GM12864 (cell line): ENCODE measurements at regions not wholly inside any gene's neighbourhood (a gene's known extent, or its start where the extent isn't known, plus 50 kb on each side); places are given as distances from the start of the nearest gene placed in this dataset.

ENCODE experiments used
- DNase-seq: peaks from one replicate; pipeline ENCODE4 v3.0.0-alpha.2; 2011; ENCODE audit warnings: low read depth
- H3K4me3 ChIP-seq: 2 replicates; pipeline ENCODE4 v1.5.1; 2011; ENCODE audit warnings: mild to moderate bottlenecking, low read depth, low read length, control low read depth
- CTCF ChIP-seq: IDR thresholded peaks from 2 replicates; pipeline ENCODE4 v1.5.1; 2011; ENCODE audit warnings: low read depth, mild to moderate bottlenecking, moderate library complexity, low read length, control low read depth, inconsistent platforms; ENCODE audit errors: missing control alignments

- DNase-seq, result peak; percentile 61
- no peak overlapping the region for H3K4me3 ChIP-seq
- no peak for TF ChIP-seq CTCF
These were observed 79.2 kb upstream of the HSPA9 start for GRCh38 chr5:138654281-138654867.

- DNase-seq, result no peak
- TF ChIP-seq CTCF, result peak; percentile 2
- H3K4me3 ChIP-seq, result no peak overlapping the region
These were observed 78.3 kb upstream of the HSPA9 start for GRCh38 chr5:138653502-138653901.

DNA sequence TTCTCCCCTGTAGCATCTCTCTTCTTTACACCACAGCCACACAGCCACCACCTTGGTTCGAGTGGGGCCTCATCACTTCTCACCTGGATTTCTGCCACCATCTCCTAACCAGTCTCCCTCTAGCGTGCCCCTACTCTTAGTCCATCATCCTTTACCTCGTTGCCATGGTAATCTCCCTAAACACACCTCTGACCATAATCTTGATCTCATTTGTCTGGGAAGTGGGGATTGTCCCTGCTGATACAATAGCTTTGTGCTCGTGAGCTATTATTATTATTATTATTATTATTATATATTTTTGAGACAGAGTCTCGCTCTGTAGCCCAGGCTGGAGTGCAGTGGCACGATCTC, 76.5 kb upstream of the HSPA9 start:
- no peak for DNase-seq

DNA sequence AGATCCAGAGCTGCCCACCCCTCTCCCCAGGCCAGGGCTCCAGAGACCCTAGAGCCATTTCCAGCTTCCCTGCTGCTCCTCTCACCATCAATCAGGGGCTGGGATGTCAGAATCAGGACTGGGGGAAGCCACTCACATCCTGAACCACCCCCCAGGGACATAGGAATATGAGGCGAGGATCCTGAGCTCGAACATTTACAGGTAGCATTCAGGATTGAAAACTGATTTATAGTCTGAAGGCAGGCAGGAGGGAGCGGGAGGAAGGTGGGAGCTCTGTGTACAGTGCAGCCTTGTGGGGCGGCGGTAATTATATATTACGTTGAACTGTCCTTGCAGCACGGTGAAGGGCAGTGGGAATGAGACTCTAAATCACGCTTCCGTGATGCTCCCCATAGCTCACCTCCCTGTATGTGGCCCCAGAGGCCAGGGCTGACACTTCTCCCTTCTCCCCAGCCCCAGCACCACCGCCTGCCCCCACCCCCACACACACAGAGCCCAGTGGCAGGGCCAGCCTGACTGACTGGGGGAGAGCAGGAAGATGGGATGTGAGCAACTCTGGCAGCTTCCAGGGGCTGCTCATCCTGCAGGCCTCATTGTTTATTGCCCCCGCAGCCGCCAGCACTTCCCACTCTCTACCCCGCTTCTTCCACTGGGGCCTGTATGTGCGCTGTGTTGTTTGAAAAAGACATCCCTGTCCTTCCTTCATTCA, 76.0 kb upstream of the HSPA9 start:
- no peak for TF ChIP-seq CTCF
- H3K4me3 ChIP-seq, result no peak overlapping the region
- no peak for DNase-seq

More for the DNA sequence above, 76.5 kb upstream of the HSPA9 start:
- H3K4me3 ChIP-seq, result no peak overlapping the region
- TF ChIP-seq CTCF, result no peak

DNA sequence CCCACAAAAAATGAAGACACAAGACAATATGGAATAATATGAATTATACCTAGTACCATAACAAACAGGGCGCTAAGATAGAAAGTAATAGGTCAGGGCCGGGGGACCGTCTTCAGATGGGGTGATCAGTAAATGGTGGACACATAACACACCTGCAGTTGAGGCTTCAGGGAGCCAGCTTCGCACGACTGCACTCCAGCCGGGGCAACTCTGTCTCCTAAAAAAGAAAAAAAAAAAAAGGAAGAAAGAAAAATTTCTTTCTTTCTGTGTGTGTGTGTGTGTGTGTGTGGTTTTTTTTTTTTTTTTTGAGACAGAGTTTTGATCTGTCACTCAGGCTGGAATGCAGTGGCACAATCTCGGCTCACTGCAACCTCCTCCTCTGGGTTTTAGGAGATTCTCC, 75.0 kb upstream of the HSPA9 start:
- TF ChIP-seq CTCF, result no peak
- DNase-seq, result no peak
- H3K4me3 ChIP-seq, result no peak overlapping the region

DNA sequence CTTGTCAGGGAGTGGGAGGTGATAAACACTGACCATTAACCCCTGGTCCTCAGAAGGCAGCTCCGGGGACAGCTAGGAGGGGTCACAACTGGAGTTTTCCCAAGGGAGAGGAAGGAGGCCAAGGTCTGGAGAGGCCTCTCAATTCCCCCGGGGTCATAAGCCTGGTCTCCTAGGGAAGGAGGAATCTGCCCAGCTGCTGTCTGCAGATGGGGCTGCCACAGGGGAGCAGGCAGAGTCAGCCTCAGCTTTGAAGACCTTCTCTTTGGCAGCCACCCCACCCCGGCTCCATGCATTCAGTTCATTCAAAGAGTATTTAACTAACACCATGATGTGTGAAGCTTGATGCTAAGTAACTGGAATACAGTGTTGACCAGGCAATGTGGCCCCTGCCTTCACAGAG, 74.6 kb upstream of the HSPA9 start:
- no peak for TF ChIP-seq CTCF
- no peak for DNase-seq
- no peak overlapping the region for H3K4me3 ChIP-seq

DNA sequence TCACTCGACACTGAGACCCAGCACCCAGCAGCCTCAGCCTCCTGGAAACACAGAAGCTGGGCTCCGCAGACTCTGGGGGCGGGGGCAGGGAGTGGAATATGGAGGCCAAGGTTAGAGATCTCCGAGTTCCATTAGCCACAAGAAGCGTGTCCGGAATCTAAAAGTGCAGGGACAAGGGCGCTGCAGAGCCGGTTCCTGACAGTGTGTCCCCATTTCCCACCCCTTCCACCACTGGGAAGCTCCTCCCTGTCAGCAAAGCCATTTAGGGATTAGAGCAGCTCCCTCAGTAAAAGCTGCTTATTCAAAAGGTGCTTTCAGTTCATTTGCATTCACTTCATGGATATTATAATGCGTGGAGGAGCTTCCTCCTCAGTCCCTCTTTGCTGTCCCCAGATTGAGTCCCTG, 74.1 kb upstream of the HSPA9 start:
- TF ChIP-seq CTCF, result no peak
- no peak for DNase-seq
- no peak overlapping the region for H3K4me3 ChIP-seq
